ENCODE measurements at regions not wholly inside any gene's neighbourhood (a gene's known extent, or its start where the extent isn't known, plus 50 kb on each side); places are given as distances from the start of the nearest gene placed in this dataset.
"Not testable (repeated sequence)": the region's sequence is repeated elsewhere in the genome, so short reads cannot be mapped to it uniquely, and the experiment has no call there.

DNA sequence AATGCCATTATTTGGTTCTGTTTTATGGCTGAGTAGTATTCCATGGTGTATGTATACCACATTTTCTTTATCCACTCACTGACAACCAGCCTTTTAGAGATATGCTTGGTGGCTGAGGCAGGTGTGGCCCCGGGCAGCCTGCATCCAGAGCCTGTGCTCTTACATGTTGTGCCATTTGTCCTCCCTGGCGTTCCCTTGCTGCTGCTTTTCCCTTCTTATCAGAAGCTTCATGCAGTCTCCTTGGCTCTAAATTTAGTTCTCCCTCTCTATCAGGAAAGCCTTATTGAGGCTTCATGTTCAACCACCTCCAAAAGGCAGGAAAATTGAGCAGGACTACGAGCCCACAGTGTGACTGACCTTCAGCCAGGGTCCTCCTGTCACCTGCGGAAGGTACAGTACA, 131.7 kb upstream of the ITGA6 start:
- no peak overlapping the region for H3K27ac Mint-ChIP-seq
- no peak overlapping the region for H3K4me3 Mint-ChIP-seq
- no peak for DNase-seq
- H3K4me1 Mint-ChIP-seq: no peaks in the 10 kb centered on the region
- no peaks in the 10 kb centered on the region for H3K36me3 Mint-ChIP-seq
- H3K27me3 Mint-ChIP-seq: no peaks in the 10 kb centered on the region
- H3K9me3 Mint-ChIP-seq: no peaks in the 10 kb centered on the region

DNA sequence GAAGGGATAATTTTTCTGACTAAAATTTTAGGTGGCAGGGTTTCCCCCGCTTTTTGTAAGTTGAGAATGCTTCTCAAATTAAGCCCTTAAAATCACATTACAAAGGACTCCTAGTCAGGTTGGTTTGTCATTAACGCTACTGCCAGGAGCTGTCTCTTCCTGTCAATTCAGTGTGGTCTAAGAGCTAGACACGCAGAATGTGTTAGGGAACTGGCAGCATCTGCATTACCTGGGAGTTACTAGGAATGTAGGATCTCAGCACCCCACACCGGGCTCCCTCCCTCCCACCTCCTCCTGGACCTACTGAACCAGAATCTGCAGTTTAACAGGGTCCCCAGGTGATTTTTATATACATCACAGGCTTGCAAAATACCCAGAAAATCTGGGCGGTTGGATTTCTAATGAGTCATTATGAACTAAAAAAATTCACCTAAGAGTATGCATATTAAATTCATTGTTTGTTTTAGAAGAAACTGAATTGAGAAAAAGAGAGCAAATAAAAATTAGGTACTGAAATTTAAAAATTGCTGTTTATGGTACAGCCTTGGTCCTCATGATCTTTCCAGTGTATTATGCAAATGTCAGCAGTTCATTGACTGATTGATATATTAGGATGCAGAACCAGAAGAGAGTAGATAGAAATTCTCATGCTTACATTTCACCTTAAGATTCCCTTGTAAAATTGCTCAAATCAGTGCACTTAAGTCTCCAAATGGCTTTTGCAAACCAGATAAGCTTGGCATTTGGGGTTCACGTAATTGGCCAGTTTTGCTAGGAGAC, 130.9 kb upstream of the ITGA6 start:
- Mint-ChIP-seq H3K4me3 (no peak overlapping the region), H3K27ac (no peak overlapping the region), H3K27me3 (no peaks in the 10 kb centered on the region), H3K4me1 (no peaks in the 10 kb centered on the region), H3K36me3 (no peaks in the 10 kb centered on the region), H3K9me3 (no peaks in the 10 kb centered on the region)
- DNase-seq: no peak

DNA sequence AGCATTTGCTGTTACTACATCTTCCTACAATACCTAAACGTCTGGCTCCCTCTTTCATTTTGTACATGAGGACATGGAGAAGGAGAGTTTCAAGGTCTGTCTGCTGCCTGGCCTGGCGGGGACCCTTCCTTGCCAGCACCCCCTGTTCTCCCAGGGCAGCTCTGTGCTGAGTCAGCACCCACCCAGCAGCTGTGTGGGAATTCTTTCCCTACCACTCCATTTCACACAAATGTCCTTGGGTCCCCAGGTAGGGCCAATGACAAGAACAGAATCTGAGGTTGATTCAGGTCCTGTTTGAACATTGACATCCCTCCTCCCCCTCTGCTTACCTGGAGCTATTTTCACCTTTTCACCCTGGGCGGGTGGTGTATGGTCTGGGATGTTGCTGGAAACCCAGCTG, 129.9 kb upstream of the ITGA6 start:
- Mint-ChIP-seq H3K4me1 (no peaks in the 10 kb centered on the region), H3K36me3 (no peaks in the 10 kb centered on the region), H3K4me3 (no peak overlapping the region), H3K9me3 (no peaks in the 10 kb centered on the region), H3K27ac (no peak overlapping the region), H3K27me3 (no peaks in the 10 kb centered on the region)
- DNase-seq: no peak

DNA sequence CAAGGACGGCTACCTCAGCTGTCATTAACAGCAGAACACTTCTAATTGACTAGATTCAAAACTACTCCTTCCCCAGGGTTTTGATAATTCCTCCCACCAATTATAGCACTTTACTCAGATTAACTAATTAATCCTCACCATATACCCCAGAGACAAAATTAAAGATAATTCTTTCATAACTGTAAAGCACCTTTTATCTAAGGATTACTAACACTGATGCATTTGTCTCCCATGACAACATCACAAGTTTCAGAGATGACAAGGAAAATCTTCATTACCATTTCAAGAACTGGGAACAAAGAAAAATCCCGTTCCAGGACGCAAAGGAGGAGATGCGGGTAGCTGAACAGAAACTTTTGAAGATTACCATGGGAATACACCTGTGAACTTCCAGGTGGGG, 129.4 kb upstream of the ITGA6 start:
- no peaks in the 10 kb centered on the region for H3K4me1 Mint-ChIP-seq
- H3K9me3 Mint-ChIP-seq: no peaks in the 10 kb centered on the region
- DNase-seq: no peak
- no peaks in the 10 kb centered on the region for H3K36me3 Mint-ChIP-seq
- H3K27ac Mint-ChIP-seq: no peak overlapping the region
- H3K27me3 Mint-ChIP-seq: no peaks in the 10 kb centered on the region
- no peak overlapping the region for H3K4me3 Mint-ChIP-seq

DNA sequence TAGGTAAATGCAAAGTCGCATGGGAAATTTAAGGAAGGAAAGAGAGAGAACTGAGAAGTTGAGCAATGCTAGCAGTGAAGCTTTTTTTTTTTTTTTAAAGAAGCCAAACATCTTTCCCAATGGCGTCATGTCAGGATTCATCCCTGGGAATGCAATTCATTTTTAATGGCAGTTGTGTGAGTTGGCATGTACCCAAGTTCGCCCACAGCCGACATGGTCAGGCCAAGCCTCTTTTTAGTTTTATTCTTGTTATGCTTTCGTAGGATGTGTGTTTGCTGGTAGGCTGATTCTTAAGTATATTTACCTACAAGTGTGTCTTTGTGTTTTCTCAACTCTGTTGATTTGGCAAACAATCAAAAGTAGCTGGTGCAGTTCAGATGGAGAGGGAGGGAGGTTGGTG, 127.6 kb upstream of the ITGA6 start:
- H3K27me3 Mint-ChIP-seq: no peaks in the 10 kb centered on the region
- H3K4me1 Mint-ChIP-seq: no peaks in the 10 kb centered on the region
- H3K9me3 Mint-ChIP-seq: no peaks in the 10 kb centered on the region
- H3K36me3 Mint-ChIP-seq: no peaks in the 10 kb centered on the region
- no peak overlapping the region for H3K4me3 Mint-ChIP-seq
- no peak for DNase-seq
- H3K27ac Mint-ChIP-seq: no peak overlapping the region

DNA sequence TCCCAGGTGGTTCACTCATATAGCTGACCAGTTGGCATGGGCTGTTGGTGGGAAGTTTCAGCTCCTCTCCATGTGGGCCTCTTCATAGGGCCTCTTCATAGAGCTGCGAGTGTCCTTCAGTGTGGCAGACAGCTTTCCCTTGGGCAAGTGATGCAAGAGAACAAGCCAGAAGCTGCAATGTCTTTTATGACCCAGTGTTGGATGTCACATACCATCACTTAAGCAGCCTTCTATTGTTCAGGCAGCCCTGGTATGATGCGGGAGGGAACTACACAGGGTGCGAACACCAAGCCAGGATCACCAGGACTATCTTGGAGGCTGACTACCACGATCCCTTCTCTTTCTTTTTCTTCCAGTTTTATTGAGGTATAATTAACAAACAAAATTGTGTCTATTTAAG, 126.5 kb upstream of the ITGA6 start:
- no peak overlapping the region for H3K27ac Mint-ChIP-seq
- H3K4me1 Mint-ChIP-seq: no peaks in the 10 kb centered on the region
- DNase-seq: no peak
- no peaks in the 10 kb centered on the region for H3K27me3 Mint-ChIP-seq
- no peaks in the 10 kb centered on the region for H3K36me3 Mint-ChIP-seq
- H3K9me3 Mint-ChIP-seq: no peaks in the 10 kb centered on the region
- no peak overlapping the region for H3K4me3 Mint-ChIP-seq

DNA sequence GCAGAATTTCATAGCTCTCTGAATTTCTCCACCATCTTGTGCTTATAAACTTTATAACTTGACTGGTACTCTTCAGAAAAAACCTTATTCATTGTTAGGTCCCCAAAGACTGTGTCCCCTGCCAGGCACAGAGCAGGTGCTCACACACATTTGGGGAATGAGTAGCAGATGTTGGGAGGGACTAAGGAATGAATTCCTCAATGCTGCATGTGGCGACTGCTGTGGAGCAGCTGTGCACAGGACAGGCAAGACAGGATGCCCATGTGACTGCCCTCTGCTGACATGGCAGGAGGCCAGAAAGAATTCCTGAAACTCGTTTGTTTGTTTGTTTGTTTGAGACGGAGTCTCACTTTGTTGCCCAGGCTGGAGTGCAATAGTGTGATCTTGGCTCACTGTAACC, 122.3 kb upstream of the ITGA6 start:
- no peaks in the 10 kb centered on the region for H3K27me3 Mint-ChIP-seq
- no peaks in the 10 kb centered on the region for H3K36me3 Mint-ChIP-seq
- H3K9me3 Mint-ChIP-seq: no peaks in the 10 kb centered on the region
- no peaks in the 10 kb centered on the region for H3K4me1 Mint-ChIP-seq
- no peak overlapping the region for H3K27ac Mint-ChIP-seq
- DNase-seq: no peak
- no peak overlapping the region for H3K4me3 Mint-ChIP-seq

DNA sequence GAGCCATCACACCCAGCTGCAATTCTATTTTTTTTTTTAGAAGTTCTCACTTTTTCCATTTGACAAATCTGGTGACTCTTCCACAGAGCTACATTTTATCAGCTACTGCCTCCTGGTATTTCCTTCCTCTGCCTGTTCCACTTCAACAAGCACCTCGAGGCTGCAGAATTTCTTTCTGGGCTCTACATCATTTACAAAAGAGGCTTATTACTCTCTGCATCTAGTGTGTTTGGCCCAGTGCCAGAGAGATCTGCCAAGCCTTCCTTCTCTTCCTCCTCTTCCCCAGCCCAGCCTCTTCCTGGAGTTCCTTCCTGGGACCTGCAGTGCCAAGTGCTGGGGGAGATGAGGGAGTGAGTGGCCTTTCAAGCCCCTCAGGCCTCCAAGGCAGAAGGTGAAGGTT, 119.6 kb upstream of the ITGA6 start:
- no peaks in the 10 kb centered on the region for H3K9me3 Mint-ChIP-seq
- no peak overlapping the region for H3K27ac Mint-ChIP-seq

DNA sequence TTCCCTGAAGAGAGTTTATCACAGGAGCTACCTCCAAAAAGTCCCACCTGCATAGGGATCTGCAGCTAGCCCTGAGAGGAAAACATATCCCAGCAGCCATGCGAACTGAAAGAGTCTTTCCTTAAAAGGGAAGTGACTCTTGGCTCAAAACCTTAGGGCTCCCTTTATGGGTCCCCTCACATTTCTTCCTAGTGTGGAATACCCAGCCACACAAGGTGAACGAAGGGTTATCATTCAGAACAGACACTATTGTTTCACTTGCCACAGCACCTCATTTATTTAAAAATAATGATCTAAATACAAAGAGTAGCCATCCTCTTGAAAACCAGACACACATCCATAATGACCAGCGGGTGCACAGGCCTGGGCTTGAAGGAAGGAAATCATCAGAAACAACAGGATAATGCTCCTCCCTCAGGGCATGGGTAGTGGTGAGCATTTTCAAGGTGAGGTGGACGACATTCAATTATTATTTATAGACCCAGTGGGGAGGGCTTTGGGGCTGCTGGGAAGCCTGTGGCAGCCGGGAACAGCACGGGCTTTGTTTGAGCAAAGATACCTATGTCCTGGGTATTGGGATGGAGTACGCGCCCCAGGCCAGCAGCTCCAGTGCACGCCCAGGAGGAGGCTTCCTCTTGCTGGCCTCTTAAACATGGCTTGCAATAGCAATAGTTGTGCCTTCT, 119.0 kb upstream of the ITGA6 start:
- Mint-ChIP-seq H3K4me1 (no peaks in the 10 kb centered on the region), H3K27ac (no peak overlapping the region)

More for the DNA sequence above, 119.6 kb upstream of the ITGA6 start:
- Mint-ChIP-seq H3K36me3 (no peaks in the 10 kb centered on the region), H3K27me3 (no peaks in the 10 kb centered on the region), H3K4me1 (no peaks in the 10 kb centered on the region), H3K4me3 (no peak overlapping the region)
- no peak for DNase-seq

DNA sequence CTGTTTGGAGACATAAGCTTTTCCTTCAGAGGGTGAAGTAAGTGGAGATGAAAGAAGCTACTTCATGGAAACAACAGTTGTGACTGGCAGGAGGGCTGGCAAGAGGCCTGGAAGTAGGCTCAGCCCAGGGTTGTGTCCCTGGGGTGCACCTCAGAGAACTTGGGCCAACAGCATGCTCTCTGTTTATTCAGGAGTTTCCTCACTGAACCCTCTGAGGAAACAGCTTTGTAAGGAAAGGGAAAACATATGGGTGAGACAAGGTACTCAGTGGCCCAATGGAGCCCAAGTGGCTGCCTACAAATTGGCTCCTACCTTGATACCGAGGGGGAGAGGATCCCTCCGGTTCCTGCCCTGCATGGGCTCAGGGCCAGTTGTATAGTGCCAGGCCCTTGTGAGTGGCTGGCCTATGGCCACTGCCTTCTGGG, 115.5 kb upstream of the ITGA6 start:
- Mint-ChIP-seq H3K4me1 (no peaks in the 10 kb centered on the region), H3K27ac (no peak overlapping the region), H3K9me3 (no peaks in the 10 kb centered on the region), H3K36me3 (no peaks in the 10 kb centered on the region), H3K4me3 (no peak overlapping the region), H3K27me3 (no peaks in the 10 kb centered on the region)
- DNase-seq: no peak

More for the DNA sequence above, 119.0 kb upstream of the ITGA6 start:
- Mint-ChIP-seq H3K27me3 (no peaks in the 10 kb centered on the region), H3K9me3 (no peaks in the 10 kb centered on the region), H3K36me3 (no peaks in the 10 kb centered on the region), H3K4me3 (no peak overlapping the region)
- DNase-seq: no peak

DNA sequence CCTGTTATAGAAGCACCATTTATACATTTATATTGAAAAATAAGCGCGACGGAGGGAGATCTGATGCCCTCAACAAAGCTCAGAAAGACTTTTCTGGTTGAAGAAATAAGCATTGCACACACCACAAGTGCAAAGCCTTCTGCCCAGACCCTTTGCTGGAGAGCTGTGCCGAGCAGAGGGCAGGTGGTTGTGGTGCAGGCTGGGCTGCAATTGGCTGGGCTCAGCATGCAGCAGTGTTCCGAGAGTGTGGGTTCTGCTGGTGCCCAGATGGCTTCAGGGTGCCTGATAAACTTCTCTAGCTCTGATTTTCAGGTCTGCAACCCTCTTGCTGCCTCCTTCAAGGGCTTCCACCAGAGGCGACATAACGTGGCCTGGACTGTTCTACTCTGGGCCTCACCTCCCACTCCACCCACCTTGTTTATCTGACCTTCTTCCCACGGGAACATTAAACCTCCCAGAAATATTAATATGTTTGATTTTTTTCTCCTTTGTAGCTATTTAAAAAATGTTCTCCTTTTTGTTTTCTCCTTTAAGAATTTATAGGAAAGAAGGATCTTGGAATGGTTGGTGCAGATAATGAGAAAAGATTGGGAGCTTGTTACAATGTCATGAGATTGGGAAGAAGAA, 113.6 kb upstream of the ITGA6 start:
- no peak overlapping the region for H3K4me3 Mint-ChIP-seq
- H3K36me3 Mint-ChIP-seq: no peaks in the 10 kb centered on the region
- H3K9me3 Mint-ChIP-seq: no peaks in the 10 kb centered on the region
- no peaks in the 10 kb centered on the region for H3K27me3 Mint-ChIP-seq
- no peaks in the 10 kb centered on the region for H3K4me1 Mint-ChIP-seq
- H3K27ac Mint-ChIP-seq: no peak overlapping the region
- DNase-seq: no peak

DNA sequence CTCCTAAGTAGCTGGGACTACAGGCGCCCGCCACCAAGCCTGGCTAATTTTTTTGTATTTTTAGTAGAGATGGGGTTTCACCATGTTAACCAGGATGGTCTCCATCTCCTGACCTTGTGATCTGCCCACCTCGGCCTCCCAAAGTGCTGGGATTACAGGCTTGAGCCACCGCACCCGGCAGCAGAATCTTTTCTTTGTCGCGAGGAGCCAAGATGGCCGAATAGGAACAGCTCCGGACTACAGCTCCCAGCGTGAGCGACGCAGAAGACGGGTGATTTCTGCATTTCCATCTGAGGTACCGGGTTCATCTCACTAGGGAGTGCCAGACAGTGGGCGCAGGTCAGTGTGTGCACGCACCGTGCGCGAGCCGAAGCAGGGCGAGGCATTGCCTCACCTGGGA, 112.3 kb upstream of the ITGA6 start:
- H3K27me3 Mint-ChIP-seq, H3K27ac Mint-ChIP-seq, H3K36me3 Mint-ChIP-seq, H3K4me1 Mint-ChIP-seq, H3K4me3 Mint-ChIP-seq, H3K9me3 Mint-ChIP-seq, DNase-seq: not testable (repeated sequence)

DNA sequence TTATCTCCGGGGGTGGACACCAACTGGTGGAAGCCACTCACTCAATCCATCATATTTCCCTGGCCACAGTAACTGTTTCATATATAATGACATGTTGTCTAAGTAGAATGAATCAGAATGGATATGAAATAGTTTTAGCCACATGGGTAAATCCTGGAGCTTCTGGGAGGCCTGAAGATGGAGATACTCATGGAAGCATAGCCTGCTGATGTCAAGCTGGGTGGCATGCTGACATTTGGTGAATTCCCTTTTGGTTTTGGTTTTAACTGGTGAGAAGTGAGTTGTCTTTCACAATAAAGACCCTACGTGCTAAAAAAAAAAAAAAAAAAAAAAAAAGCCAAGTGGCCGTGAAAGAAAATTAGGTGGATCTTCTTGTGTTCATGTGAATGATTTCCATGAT, 105.3 kb upstream of the ITGA6 start:
- Mint-ChIP-seq H3K9me3 (peaks cover 3% of the 10 kb centered on the region), H3K4me1 (peaks cover 2% of the 10 kb centered on the region), H3K27ac (no peak overlapping the region), H3K4me3 (no peak overlapping the region), H3K27me3 (no peaks in the 10 kb centered on the region), H3K36me3 (peaks cover 3% of the 10 kb centered on the region)
- DNase-seq: no peak

DNA sequence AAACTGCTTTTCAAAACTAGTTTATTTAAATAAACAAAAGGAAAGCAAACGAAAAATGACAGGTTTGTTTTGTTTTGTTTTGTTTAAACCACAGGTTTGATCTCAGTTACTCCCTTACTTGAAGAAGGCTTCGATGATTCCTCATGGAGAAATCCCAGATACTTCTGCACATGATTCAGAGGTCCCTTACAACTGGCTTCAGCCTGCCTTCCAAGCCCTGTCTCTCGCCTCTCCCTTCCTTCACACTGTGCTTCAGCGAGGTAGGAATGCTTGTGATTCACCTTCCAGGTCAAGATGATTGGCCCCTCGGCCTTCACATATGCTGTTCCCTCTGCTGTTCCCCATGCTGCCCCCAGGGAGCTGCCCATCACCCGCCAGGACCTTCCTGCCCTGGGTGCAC, 104.1 kb upstream of the ITGA6 start:
- Mint-ChIP-seq H3K27ac (no peak overlapping the region), H3K36me3 (peaks cover 3% of the 10 kb centered on the region), H3K27me3 (no peaks in the 10 kb centered on the region), H3K4me3 (no peak overlapping the region), H3K4me1 (peaks cover 2% of the 10 kb centered on the region), H3K9me3 (peaks cover 3% of the 10 kb centered on the region)
- DNase-seq: no peak

DNA sequence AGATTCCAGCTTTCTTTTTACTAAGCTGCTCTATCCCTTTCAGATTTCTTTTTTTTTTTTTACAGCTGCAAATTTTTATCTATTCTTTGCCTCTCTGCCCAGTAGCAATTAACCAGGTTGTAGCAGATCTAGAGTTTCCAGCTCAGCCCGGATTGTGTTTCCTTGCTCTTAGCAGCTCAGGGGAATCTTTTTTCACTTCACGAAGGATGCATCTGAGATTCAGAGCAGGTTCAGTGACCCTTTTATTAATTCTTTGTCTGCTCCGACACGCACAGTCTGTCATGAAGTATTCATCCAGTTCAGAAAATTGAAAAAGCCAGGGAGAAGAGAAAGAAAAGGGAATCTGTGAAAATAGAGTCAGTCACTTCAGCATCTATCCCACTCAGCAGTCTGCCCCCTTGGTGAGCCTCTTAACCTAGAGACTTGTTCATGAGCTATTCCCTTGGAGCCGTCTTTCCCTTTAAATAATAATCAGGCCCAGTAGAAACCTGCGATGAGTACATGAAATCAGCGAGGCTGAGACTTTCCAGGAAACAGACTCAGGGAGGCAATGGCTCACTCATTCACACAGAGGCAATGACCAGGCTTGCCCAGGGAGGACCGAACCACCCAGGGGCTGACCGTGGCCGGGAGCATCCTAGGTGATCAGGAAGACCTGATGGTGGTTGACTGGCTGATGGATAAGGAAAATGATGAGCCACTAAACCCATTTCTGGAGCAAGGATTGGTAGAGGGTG, 103.4 kb upstream of the ITGA6 start:
- Mint-ChIP-seq H3K27ac (no peak overlapping the region), H3K9me3 (peaks cover 3% of the 10 kb centered on the region), H3K27me3 (no peaks in the 10 kb centered on the region), H3K4me3 (no peak overlapping the region), H3K36me3 (peaks cover 3% of the 10 kb centered on the region), H3K4me1 (peaks cover 2% of the 10 kb centered on the region)
- no peak for DNase-seq
